Small intestine (tissue), 7 donors: ENCODE measurements at regions not wholly inside any gene's neighbourhood (a gene's known extent, or its start where the extent isn't known, plus 50 kb on each side); places are given as distances from the start of the nearest gene placed in this dataset.

ENCODE experiments used
- DNase-seq, 2 donors: peaks; one replicate each; pipeline versions ENCODE4 v3.0.0 to v3.0.0-alpha.2; 2013
- FAIRE-seq: peaks from 2 replicates; lab custom pipeline; 2012; peaks lifted over from hg19 to GRCh38; lab: Jason Lieb, UNC
- H3K27ac ChIP-seq, 3 donors: one replicate each; pipeline ENCODE4 v1.5.1; 2013; ENCODE audit warnings: low read length in 2 of 3, mild to moderate bottlenecking in 2 of 3, control low read depth in 1 of 3, inconsistent platforms in 1 of 3, low read depth in 1 of 3, moderate library complexity in 1 of 3
- H3K27me3 ChIP-seq, 3 donors: one replicate each; pipeline ENCODE4 v1.6.1; 2013; ENCODE audit warnings: low read length in 3 of 3, inconsistent platforms in 1 of 3; ENCODE audit not compliant: control insufficient read depth in 3 of 3, insufficient read depth in 3 of 3
- H3K36me3 ChIP-seq, 3 donors: one replicate each; pipeline ENCODE4 v1.6.1; 2013; ENCODE audit warnings: low read length in 3 of 3, inconsistent platforms in 1 of 3, low read depth in 1 of 3, mild to moderate bottlenecking in 1 of 3, moderate library complexity in 1 of 3; ENCODE audit not compliant: control insufficient read depth in 3 of 3, insufficient read depth in 2 of 3
- H3K4me1 ChIP-seq, 3 donors: one replicate each; pipeline ENCODE4 v1.6.1; 2013; ENCODE audit warnings: low read length in 2 of 3, inconsistent platforms in 1 of 3, low read depth in 1 of 3, mild to moderate bottlenecking in 1 of 3, moderate library complexity in 1 of 3; ENCODE audit not compliant: control insufficient read depth in 3 of 3, insufficient read depth in 2 of 3
- H3K4me3 ChIP-seq, 3 donors: one replicate each; pipeline ENCODE4 v1.5.1; 2013; ENCODE audit warnings: low read length in 3 of 3, control low read depth in 1 of 3, inconsistent platforms in 1 of 3, low read depth in 1 of 3, mild to moderate bottlenecking in 1 of 3, moderate library complexity in 1 of 3
- H3K9me3 ChIP-seq, 2 donors: one replicate each; pipeline ENCODE4 v1.6.1; 2013; ENCODE audit warnings: low read depth in 1 of 2, low read length in 1 of 2; ENCODE audit not compliant: control insufficient read depth in 2 of 2, insufficient read depth in 1 of 2
- WGBS, 3 donors: extraction: QIAGEN DNeasy Blood & Tissue Kit; methylation state at CpG; one replicate each; pipeline ENCODE4 v1.1.7; 2013; 5-methylcytosine and 5-hydroxymethylcytosine counted together
- donor health status: healthy with polysubstance abuse.
- donor health status: control.
- donor health status: control.
- donor health status: Bipolar disorder and iron deficiency.
- donor health status: healthy.

- DNase-seq (no peak), FAIRE-seq (no peak)
- Histone ChIP-seq H3K9me3 (no peaks in the 10 kb centered on the region), H3K27me3 (no peaks in the 10 kb centered on the region), H3K36me3 (no peaks in the 10 kb centered on the region), H3K27ac (no peak overlapping the region), H3K4me1 (peaks cover 0 to 8% (median 0%) of the 10 kb centered on the region in 3 donors), H3K4me3 (no peak overlapping the region)
Observed at GRCh38 chr1:185495007-185495406, 178.0 kb upstream of the IVNS1ABP start.

- no peaks in the 10 kb centered on the region for H3K27me3 ChIP-seq
- FAIRE-seq: no peak
- peaks cover 0 to 29% (median 2%) of the 10 kb centered on the region in 3 donors for H3K4me1 ChIP-seq
Observed at GRCh38 chr1:185492089-185492825, 175.2 kb upstream of the IVNS1ABP start.

DNA sequence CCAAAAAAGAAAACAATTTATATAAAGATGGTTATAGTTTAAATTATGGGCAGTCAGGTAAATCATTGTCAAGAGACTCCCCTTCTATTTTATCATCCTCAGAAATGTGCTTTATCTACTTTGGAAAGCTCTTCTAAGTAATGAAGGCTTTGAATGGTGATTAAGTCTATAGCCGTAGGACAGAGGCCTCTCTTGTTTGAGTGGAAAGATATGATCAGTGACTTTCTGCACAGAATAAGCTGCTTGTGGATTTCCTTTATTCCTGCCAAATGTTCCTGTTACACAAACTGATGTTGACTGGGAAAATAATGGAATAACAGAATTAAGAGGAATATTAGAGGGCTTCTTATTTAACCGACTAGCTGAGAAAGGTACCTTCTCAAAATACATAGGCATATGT lies 174.6 kb upstream of the IVNS1ABP start:
- Histone ChIP-seq H3K27ac (peak overlapping the region in 1 of 3 donors; percentile 36), H3K4me3 (no peak overlapping the region), H3K9me3 (no peaks in the 10 kb centered on the region), H3K27me3 (no peaks in the 10 kb centered on the region), H3K36me3 (no peaks in the 10 kb centered on the region), H3K4me1 (peaks cover 0 to 34% (median 2%) of the 10 kb centered on the region in 3 donors)
- DNase-seq: no peak
- no peak for FAIRE-seq
- WGBS, 3 donors: 53 to 64% (median 59%) methylated on average over 2 of the region's 2 CpGs

More at GRCh38 chr1:185492089-185492825, 175.2 kb upstream of the IVNS1ABP start:
- DNase-seq: no peak
- H3K36me3 ChIP-seq: no peaks in the 10 kb centered on the region
- H3K27ac ChIP-seq: peak overlapping the region in 1 of 3 donors; percentile 13
- no peaks in the 10 kb centered on the region for H3K9me3 ChIP-seq
- no peak overlapping the region for H3K4me3 ChIP-seq

DNA sequence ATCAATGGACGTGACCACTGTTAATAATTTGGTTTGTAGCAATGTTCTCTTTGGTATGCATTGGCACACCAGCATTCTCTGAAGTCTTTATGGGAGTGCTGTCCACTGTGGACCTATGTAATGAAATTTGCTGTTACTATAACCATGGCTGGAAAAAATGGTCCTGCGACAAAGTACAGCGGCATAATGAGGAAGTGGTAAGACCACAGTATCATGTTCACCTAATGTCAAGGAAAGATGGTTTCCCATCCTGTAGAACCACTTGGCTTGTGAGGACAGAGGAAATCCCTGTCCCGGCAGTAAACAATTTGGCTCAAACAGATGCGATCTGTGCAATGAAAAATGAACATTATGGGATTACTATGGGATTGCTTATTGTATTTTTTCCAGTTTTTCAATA lies 173.9 kb upstream of the IVNS1ABP start:
- DNase-seq: no peak
- WGBS, 3 donors: 81 to 87% (median 85%) methylated on average over 5 of the region's 5 CpGs

GRCh38 chr1:185489406-185489805 lies 172.4 kb upstream of the IVNS1ABP start:
- Histone ChIP-seq H3K27me3 (no peaks in the 10 kb centered on the region), H3K4me1 (peaks cover 0 to 41% (median 2%) of the 10 kb centered on the region in 3 donors), H3K9me3 (no peaks in the 10 kb centered on the region), H3K27ac (peak overlapping the region in 2 of 3 donors; percentile 30 to 90), H3K4me3 (no peak overlapping the region), H3K36me3 (no peaks in the 10 kb centered on the region)
- WGBS, 3 donors: 25 to 68% (median 38%) methylated on average over 3 of the region's 3 CpGs
- DNase-seq (no peak), FAIRE-seq (no peak)

More for the DNA sequence above, 173.9 kb upstream of the IVNS1ABP start:
- no peaks in the 10 kb centered on the region for H3K9me3 ChIP-seq
- H3K4me3 ChIP-seq: no peak overlapping the region
- H3K4me1 ChIP-seq: peaks cover 0 to 41% (median 2%) of the 10 kb centered on the region in 3 donors
- H3K27me3 ChIP-seq: no peaks in the 10 kb centered on the region
- no peak for FAIRE-seq
- H3K27ac ChIP-seq: no peak overlapping the region
- no peaks in the 10 kb centered on the region for H3K36me3 ChIP-seq

DNA sequence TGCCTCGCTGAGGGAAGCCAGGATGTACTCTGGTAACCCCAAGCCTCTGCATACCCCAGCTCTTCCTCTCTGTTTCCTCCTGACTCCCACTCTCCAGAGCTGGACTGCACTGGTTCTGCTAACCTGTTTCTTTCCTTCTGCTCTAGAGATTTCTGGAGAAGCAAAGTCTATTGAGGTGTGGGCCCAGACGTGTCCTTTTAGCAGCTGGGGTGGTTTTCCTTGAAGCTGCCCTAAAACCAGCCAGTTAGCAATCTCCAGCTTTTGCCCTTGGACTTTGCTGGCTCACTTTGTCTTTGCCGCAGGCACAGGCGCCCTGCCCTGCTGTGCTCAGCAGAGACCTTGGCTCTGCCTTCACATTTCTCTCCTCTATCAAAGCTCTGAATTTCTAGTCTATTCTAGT lies 171.8 kb upstream of the IVNS1ABP start:
- peak overlapping the region in 2 of 3 donors; percentile 24 to 90 for H3K27ac ChIP-seq
- 7 to 52% (median 37%) methylated on average over 4 of the region's 4 CpGs for WGBS, 3 donors
- no peaks in the 10 kb centered on the region for H3K9me3 ChIP-seq
- peaks cover 0 to 41% (median 2%) of the 10 kb centered on the region in 3 donors for H3K4me1 ChIP-seq
- H3K4me3 ChIP-seq: no peak overlapping the region
- H3K36me3 ChIP-seq: no peaks in the 10 kb centered on the region
- no peaks in the 10 kb centered on the region for H3K27me3 ChIP-seq
- FAIRE-seq (no peak), DNase-seq (peak; percentile 91 to 92)

DNA sequence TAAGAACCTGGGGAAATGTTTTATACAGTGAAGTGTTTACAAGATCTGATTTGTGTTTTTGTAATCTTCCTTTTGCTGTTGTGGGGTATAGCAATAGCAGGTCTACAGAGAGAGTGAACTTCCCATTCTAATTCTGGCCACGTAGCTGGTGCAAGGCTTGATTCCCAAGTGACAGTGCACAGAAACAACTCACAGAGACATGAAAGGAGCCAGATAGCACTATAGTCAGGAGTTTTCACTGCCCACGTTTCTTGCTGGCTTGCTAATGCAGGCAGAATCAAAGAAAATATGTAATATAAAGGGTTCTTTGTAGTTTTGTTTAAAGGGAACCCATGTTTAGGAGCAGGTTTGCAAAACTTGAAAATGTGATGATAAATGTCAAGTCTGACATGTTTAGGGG lies 170.9 kb upstream of the IVNS1ABP start:
- Histone ChIP-seq H3K4me3 (no peak overlapping the region), H3K36me3 (no peaks in the 10 kb centered on the region), H3K27me3 (no peaks in the 10 kb centered on the region), H3K4me1 (peaks cover 0 to 41% (median 2%) of the 10 kb centered on the region in 3 donors), H3K27ac (peak overlapping the region in 2 of 3 donors; percentile 26 to 90), H3K9me3 (no peaks in the 10 kb centered on the region)
- WGBS, 3 donors: 6 to 36% (median 30%) methylated on average over 2 of the region's 2 CpGs
- FAIRE-seq (no peak), DNase-seq (no peak)

DNA sequence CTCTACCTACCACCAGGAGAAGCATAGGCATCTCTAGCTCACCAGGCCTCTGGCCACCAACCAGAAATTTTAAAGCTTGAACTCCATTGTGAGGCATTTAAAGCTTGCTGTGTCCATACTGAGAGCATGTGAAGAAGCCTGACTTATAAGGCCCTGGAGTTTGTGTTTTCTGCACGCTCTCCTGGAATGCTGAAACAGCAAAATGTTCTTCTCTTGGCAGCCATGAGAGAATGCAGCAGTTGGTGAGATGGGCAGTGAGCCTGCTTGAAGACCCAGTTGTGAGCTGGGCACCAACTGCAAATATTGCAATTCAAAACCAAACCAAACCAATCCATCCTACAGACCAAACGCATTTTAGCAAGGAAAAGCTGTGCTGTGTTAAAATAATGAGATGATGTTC lies 170.0 kb upstream of the IVNS1ABP start:
- FAIRE-seq: no peak
- DNase-seq: no peak
- peak overlapping the region in 1 of 3 donors; percentile 90 for H3K27ac ChIP-seq

More for the DNA sequence above, 170.0 kb upstream of the IVNS1ABP start:
- Histone ChIP-seq H3K27me3 (no peaks in the 10 kb centered on the region), H3K9me3 (no peaks in the 10 kb centered on the region), H3K4me3 (no peak overlapping the region), H3K36me3 (no peaks in the 10 kb centered on the region), H3K4me1 (peaks cover 0 to 40% (median 2%) of the 10 kb centered on the region in 3 donors)
- WGBS, 3 donors: 85 to 94% (median 93%) methylated on average over 2 of the region's 2 CpGs
